NCI-H146 (cell line): ENCODE measurements at regions not wholly inside any gene's neighbourhood (a gene's known extent, or its start where the extent isn't known, plus 50 kb on each side); places are given as distances from the start of the nearest gene placed in this dataset.

Experiments used
- DNase-seq: peaks from one replicate; lab custom pipeline; 2025; lab: John Stamatoyannopoulos, UW

- no peak for DNase-seq
These were observed 123.2 kb upstream of the LRP1B start for GRCh38 chr2:142254031-142254430.

- DNase-seq: no peak
These were observed 110.2 kb upstream of the LRP1B start for GRCh38 chr2:142241016-142241415.

GRCh38 chr2:142236181-142236580 is 105.4 kb upstream of the LRP1B start:
- no peak for DNase-seq

GRCh38 chr2:142234741-142235140 is 103.9 kb upstream of the LRP1B start:
- DNase-seq: no peak

GRCh38 chr2:142223309-142223708 is 92.5 kb upstream of the LRP1B start:
- DNase-seq: no peak

- no peak for DNase-seq
These were observed 91.9 kb upstream of the LRP1B start for GRCh38 chr2:142222715-142223114.

GRCh38 chr2:142220901-142221300 is 90.1 kb upstream of the LRP1B start:
- DNase-seq: no peak

GRCh38 chr2:142220239-142220638 is 89.4 kb upstream of the LRP1B start:
- no peak for DNase-seq

- no peak for DNase-seq
These were observed 87.7 kb upstream of the LRP1B start for GRCh38 chr2:142218471-142218870.

GRCh38 chr2:142217804-142218203 is 87.0 kb upstream of the LRP1B start:
- DNase-seq: no peak

GRCh38 chr2:142200062-142200461 is 69.2 kb upstream of the LRP1B start:
- DNase-seq: no peak

- DNase-seq: no peak
These were observed 68.3 kb upstream of the LRP1B start for GRCh38 chr2:142199073-142199472.

GRCh38 chr2:142190805-142191204 is 60.0 kb upstream of the LRP1B start:
- no peak for DNase-seq

- no peak for DNase-seq
These were observed 58.7 kb upstream of the LRP1B start for GRCh38 chr2:142189501-142189900.

- no peak for DNase-seq
These were observed 57.7 kb upstream of the LRP1B start for GRCh38 chr2:142188562-142188961.

GRCh38 chr2:142180820-142181533 is 50.2 kb upstream of the LRP1B start:
- DNase-seq: peak; percentile 1
